Peyer's patch (tissue), 4 donors: ENCODE measurements at regions not wholly inside any gene's neighbourhood (a gene's known extent, or its start where the extent isn't known, plus 50 kb on each side); places are given as distances from the start of the nearest gene placed in this dataset.

Source experiments
- DNase-seq, 3 donors: peaks; one replicate each; pipeline ENCODE4 v3.0.0-alpha.2; 2017 to 2019
- H3K27ac ChIP-seq, 4 donors: fragments of 200-600 bp; sonication (generic); one replicate each; pipeline ENCODE4 v1.5.1; 2016 to 2019
- H3K27me3 ChIP-seq, 2 donors: fragments of 200-600 bp; sonication (generic); one replicate each; pipeline ENCODE4 v1.5.1; 2019
- H3K36me3 ChIP-seq, 3 donors: fragments of 200-600 bp; sonication (generic); one replicate each; pipeline ENCODE4 v1.5.1; 2016 to 2019
- H3K4me1 ChIP-seq, 4 donors: fragments of 200-600 bp; sonication (generic); one replicate each; pipeline ENCODE4 v1.5.1; 2016 to 2019
- H3K4me3 ChIP-seq, 4 donors: fragments of 200-600 bp; sonication (generic); 1 replicate in 3 of 4; 2 replicates in 1 of 4; pipeline ENCODE4 v1.5.1; 2016 to 2019; ENCODE audit warnings: mild to moderate bottlenecking in 1 of 4
- H3K9me3 ChIP-seq, 4 donors: fragments of 200-600 bp; sonication (generic); one replicate each; pipeline ENCODE4 v1.5.1; 2016 to 2019; ENCODE audit warnings: mild to moderate bottlenecking in 1 of 4
- POLR2A ChIP-seq, 2 donors: fragments of 450-650 bp; IDR thresholded peaks; one replicate each; pipeline ENCODE4 v1.5.1; 2017; ENCODE audit warnings: antibody characterized with exemption in 2 of 2, mild to moderate bottlenecking in 2 of 2, moderate library complexity in 2 of 2
- TF ChIP-seq, protein P1 (sequence below), 6 experiments: fragments of 450-650 bp in 4 of 6; fragments of 200-600 bp in 2 of 6; sonication (generic) in 1 of 6; IDR thresholded peaks; one replicate each; pipeline ENCODE4 v1.5.1; 2017 to 2019; ENCODE audit warnings: antibody characterized with exemption in 6 of 6, mild to moderate bottlenecking in 3 of 6, moderate library complexity in 1 of 6

DNA sequence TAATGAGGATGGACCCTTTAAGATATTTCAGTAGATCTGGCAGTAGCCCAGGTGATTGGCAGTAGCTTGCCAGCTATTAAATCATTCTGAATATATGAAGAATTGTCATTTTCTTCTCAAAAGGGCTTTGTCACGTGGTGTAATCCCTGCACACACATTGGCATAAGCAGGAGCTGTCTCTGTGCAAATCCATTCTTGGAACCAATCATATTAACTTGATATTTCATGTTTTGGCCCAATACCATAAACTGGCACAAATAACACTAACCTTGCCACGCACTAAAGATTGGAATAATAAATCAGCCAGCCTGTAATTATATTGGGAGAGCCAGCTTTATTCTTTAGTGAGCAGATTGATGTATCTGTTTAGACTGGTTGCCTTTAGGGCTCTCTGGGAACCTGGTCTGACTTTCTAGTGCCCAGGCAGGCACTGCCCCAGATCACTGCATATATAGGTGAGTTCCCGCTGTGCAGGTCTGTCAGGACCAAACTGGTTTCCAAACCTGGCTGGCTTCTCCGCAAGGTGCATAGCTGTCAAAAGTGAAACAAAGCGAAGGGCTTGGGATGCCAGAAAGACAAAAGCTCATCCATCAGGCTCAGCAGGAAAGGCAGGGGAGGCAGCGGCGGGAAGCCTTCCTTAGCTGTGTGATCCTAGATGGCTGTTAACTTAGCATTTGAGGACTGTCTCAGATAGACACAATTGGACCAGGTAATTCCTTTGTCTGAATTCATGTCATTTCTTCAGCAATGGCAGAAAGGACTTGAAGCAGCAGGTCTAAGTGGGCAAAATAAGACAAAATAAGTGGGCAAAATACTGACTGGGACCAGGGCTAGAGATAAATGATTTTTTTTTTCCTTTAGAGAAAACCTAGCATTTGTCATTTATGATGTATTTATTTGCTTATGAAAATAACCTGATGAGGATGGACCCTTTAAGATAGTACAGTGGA lies 128.8 kb upstream of the DYRK2 start:
- Histone ChIP-seq H3K27me3 (no peaks in the 10 kb centered on the region), H3K4me1 (peaks cover 0 to 6% (median 2%) of the 10 kb centered on the region in 4 donors), H3K4me3 (no peak overlapping the region), H3K36me3 (no peaks in the 10 kb centered on the region), H3K27ac (no peak overlapping the region), H3K9me3 (no peaks in the 10 kb centered on the region)
- TF ChIP-seq, protein P1, sequence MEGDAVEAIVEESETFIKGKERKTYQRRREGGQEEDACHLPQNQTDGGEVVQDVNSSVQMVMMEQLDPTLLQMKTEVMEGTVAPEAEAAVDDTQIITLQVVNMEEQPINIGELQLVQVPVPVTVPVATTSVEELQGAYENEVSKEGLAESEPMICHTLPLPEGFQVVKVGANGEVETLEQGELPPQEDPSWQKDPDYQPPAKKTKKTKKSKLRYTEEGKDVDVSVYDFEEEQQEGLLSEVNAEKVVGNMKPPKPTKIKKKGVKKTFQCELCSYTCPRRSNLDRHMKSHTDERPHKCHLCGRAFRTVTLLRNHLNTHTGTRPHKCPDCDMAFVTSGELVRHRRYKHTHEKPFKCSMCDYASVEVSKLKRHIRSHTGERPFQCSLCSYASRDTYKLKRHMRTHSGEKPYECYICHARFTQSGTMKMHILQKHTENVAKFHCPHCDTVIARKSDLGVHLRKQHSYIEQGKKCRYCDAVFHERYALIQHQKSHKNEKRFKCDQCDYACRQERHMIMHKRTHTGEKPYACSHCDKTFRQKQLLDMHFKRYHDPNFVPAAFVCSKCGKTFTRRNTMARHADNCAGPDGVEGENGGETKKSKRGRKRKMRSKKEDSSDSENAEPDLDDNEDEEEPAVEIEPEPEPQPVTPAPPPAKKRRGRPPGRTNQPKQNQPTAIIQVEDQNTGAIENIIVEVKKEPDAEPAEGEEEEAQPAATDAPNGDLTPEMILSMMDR (IDR thresholded peaks at IDR 0.05) = no peak
- TF ChIP-seq POLR2A (IDR thresholded peaks at IDR 0.05) = no peak
- no peak for DNase-seq

DNA sequence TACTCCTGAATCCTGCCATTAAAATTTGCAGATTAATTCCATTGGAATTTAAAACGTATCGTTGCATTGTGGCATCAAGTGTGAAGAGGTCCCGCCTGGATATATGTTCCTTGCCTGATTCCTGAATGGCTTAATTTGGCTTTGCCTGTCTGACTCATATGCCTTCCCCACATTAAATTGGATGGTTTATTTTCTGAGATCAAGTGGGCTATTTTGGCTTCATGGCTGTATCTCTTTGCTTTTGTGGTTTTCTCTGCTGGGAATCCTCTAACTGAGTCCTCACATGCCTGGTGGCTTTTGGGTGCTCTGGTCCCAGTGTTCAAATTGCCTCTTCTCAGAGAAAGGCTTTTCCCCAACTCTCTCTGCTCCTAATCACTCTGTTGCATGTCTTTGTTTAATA lies 127.9 kb upstream of the DYRK2 start:
- no peaks in the 10 kb centered on the region for H3K27me3 ChIP-seq
- H3K4me1 ChIP-seq = no peaks in the 10 kb centered on the region
- H3K27ac ChIP-seq = no peak overlapping the region
- no peaks in the 10 kb centered on the region for H3K9me3 ChIP-seq
- H3K36me3 ChIP-seq = no peaks in the 10 kb centered on the region
- TF ChIP-seq, protein P1 (IDR thresholded peaks at IDR 0.05) = no peak
- TF ChIP-seq POLR2A (IDR thresholded peaks at IDR 0.05) = no peak
- DNase-seq = no peak
- no peak overlapping the region for H3K4me3 ChIP-seq

DNA sequence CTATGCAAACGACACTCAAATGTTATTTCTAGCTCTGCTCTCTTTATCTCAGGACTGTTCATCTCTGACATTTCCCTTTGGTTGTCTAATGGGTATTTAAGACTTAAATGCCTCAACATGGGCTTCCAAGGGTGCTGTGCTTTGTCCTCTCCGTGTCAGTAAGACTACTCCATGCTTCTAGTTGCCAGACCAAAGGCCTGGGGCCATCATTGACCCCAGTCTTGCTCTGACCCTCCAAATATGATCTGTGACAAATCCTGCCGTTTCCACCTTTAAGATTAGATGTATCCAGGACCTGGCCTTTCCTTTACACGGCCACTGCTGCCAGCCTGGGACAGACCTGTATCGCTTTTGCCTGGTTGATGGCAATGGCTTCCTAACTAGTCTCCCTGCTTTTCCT lies 126.3 kb upstream of the DYRK2 start:
- H3K4me1 ChIP-seq = no peaks in the 10 kb centered on the region
- no peak for DNase-seq
- no peaks in the 10 kb centered on the region for H3K36me3 ChIP-seq
- no peaks in the 10 kb centered on the region for H3K9me3 ChIP-seq
- no peak for TF ChIP-seq POLR2A (IDR thresholded peaks at IDR 0.05)
- TF ChIP-seq, protein P1 (IDR thresholded peaks at IDR 0.05) = no peak
- no peak overlapping the region for H3K4me3 ChIP-seq
- no peaks in the 10 kb centered on the region for H3K27me3 ChIP-seq
- no peak overlapping the region for H3K27ac ChIP-seq

DNA sequence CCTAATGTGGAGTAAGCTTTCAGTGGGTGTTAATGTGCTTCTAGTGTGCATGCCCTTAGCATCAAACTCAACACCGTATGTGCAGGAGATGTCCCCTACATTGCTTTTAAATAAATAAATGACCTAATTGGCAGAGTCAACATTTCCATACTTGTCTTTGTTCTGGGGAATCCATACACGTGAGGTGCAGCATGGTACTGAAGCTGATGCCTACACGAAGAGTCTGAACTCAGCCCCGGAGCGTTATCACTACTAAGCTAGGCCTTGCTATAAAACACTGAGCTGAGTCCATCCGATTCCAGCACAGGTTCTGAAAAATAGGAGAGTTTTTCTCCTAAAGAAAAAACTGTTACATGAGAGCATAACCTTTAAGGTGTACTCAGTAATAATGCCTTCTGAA lies 125.0 kb upstream of the DYRK2 start:
- Histone ChIP-seq H3K4me1 (no peaks in the 10 kb centered on the region), H3K27me3 (no peaks in the 10 kb centered on the region), H3K27ac (no peak overlapping the region), H3K9me3 (no peaks in the 10 kb centered on the region), H3K4me3 (no peak overlapping the region), H3K36me3 (no peaks in the 10 kb centered on the region)
- DNase-seq = no peak
- TF ChIP-seq POLR2A (IDR thresholded peaks at IDR 0.05) = no peak
- TF ChIP-seq, protein P1 (IDR thresholded peaks at IDR 0.05) = no peak

DNA sequence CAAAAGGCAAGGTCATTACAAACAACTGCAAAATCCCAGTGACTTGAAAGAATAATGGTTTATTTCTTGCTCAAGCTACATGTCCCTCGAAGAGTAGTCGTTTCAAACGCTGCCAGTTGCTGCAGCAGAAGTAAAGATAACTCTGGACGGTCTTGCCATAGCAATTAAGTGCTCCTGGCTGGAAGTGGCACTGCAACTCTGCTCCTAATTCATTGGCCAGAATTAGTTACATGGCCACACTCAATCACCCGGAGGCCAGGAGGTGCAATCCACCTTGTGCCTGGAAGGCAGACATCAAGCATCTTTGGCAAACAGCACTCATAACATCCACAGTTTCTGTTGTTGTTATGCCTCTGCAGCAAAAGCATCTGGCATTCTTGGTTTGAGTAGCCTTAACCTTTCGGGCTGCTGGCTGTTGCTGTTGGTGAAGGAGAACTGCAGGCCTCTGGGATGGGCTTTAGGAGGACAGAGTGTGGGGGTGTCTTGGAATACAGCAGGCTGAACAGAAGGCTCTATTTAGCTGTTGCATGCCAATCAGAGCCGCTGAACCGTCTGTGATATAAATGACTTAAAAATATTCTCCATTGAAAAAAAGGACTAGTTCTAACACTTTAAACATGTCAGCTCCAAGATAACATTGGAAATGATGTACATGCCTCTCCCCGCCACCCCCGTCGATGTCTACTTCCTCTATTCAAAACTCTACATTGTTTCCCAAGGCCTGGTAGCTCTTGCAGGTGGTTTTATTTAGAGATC lies 123.5 kb upstream of the DYRK2 start:
- DNase-seq = no peak
- Histone ChIP-seq H3K9me3 (no peaks in the 10 kb centered on the region), H3K36me3 (no peaks in the 10 kb centered on the region), H3K4me1 (no peaks in the 10 kb centered on the region), H3K4me3 (no peak overlapping the region), H3K27me3 (no peaks in the 10 kb centered on the region), H3K27ac (no peak overlapping the region)
- TF ChIP-seq, protein P1 (IDR thresholded peaks at IDR 0.05) = no peak
- TF ChIP-seq POLR2A (IDR thresholded peaks at IDR 0.05) = no peak
